HepG2 (cell line): ENCODE measurements at regions not wholly inside any gene's neighbourhood (a gene's known extent, or its start where the extent isn't known, plus 50 kb on each side); places are given as distances from the start of the nearest gene placed in this dataset.

Source experiments
- ATAC-seq: fragments of 200-7000 bp; cut with Tn5 transposase; 3 replicates; pipeline ENCODE4 v1.9.1; 2020; ENCODE audit warnings: mild to moderate bottlenecking, moderate library complexity
- BruUV-seq: library from RNA; stranded (reverse); fragments of 400-500 nt; replicated peaks from 2 replicates; lab custom pipeline; 2021; lab: Mats Ljungman, UMichigan
- CTCF ChIA-PET: fragments of 300-600 bp; formaldehyde crosslinking; extraction: SDS; loops from one replicate; lab custom pipeline; 2021; ENCODE audit warnings: low total read pairs, inconsistent platforms, low intra/inter-chr PET ratio; lab: Yijun Ruan, JAX
- POLR2A ChIA-PET: fragments of 350-600 bp; sonication (Branson Sonifier 250); formaldehyde crosslinking; loops from one replicate; lab custom pipeline; 2020; ENCODE audit warnings: antibody characterized with exemption, inconsistent platforms; lab: Yijun Ruan, JAX
- DNase-seq: peaks from one replicate; pipeline ENCODE4 v3.0.0-alpha.2; 2015; ENCODE audit warnings: low spot score
- FAIRE-seq: peaks from 3 replicates; lab custom pipeline; 2011; peaks lifted over from hg19 to GRCh38; lab: Jason Lieb, UNC
- H2AFZ ChIP-seq: one replicate; pipeline ENCODE4 v1.6.1; 2011; ENCODE audit warnings: low read length, inconsistent platforms
- H3K27ac ChIP-seq: fragments of 300-600 bp; 3 replicates; pipeline ENCODE4 v1.8.0; 2011; ENCODE audit warnings: mixed run types, mild to moderate bottlenecking, mixed read lengths, low read length, inconsistent platforms; ENCODE audit not compliant: insufficient read depth; ENCODE audit errors: extremely low read length
- H3K27me3 ChIP-seq, 2 experiments: fragments of 200-600 bp in 1 of 2; 2 replicates in 1 of 2; 3 replicates in 1 of 2; pipeline versions ENCODE4 v1.6.0 to v1.8.0; 2011; ENCODE audit warnings: low read length in 2 of 2, mild to moderate bottlenecking in 2 of 2, moderate library complexity in 2 of 2, inconsistent platforms in 1 of 2; ENCODE audit not compliant: insufficient read depth in 2 of 2, control insufficient read depth in 1 of 2
- H3K36me3 ChIP-seq, 2 experiments: fragments of 200-600 bp in 1 of 2; replicated peaks in 1 of 2; 2 replicates in 1 of 2; 3 replicates in 1 of 2; pipeline versions ENCODE4 v1.5.1 to v1.8.0; 2011; ENCODE audit warnings: low read length in 2 of 2, inconsistent platforms in 1 of 2; ENCODE audit not compliant: insufficient read depth in 2 of 2, control insufficient read depth in 1 of 2
- H3K4me1 ChIP-seq: 2 replicates; pipeline ENCODE4 v1.5.1; 2012; ENCODE audit warnings: low read length, inconsistent platforms; ENCODE audit not compliant: insufficient read depth
- H3K4me2 ChIP-seq: 2 replicates; pipeline ENCODE4 v1.6.0; 2011; ENCODE audit warnings: low read depth, low read length, inconsistent platforms
- H3K4me3 ChIP-seq, 3 experiments: fragments of 200-600 bp in 1 of 3; sonication (generic), shearing (Covaris generic) in 1 of 3; replicated peaks in 1 of 3; 2 replicates each; pipeline ENCODE4 v1.5.1; 2011 to 2016; ENCODE audit warnings: low read length in 3 of 3, inconsistent platforms in 2 of 3, low read depth in 2 of 3, mild to moderate bottlenecking in 2 of 3, control low read depth in 1 of 3, mixed read lengths in 1 of 3; ENCODE audit not compliant: insufficient read depth in 1 of 3
- H3K79me2 ChIP-seq: one replicate; pipeline ENCODE4 v1.6.1; 2011; ENCODE audit warnings: low read length, inconsistent platforms; ENCODE audit not compliant: insufficient read depth
- H3K9ac ChIP-seq: 2 replicates; pipeline ENCODE4 v1.6.0; 2011; ENCODE audit warnings: mild to moderate bottlenecking, low read depth, low read length, inconsistent platforms; ENCODE audit not compliant: insufficient read depth
- H3K9me3 ChIP-seq: 2 replicates; pipeline ENCODE4 v1.5.1; 2012; ENCODE audit warnings: mild to moderate bottlenecking, low read length
- H4K20me1 ChIP-seq: 2 replicates; pipeline ENCODE4 v1.6.0; 2011; ENCODE audit warnings: inconsistent platforms, mild to moderate bottlenecking, low read length, moderate library complexity; ENCODE audit not compliant: insufficient read depth
- CREB1 ChIP-seq, 2 experiments: fragments of 450-650 bp in 1 of 2; IDR thresholded peaks; 2 replicates each; pipeline ENCODE4 v1.6.1; 2016 to 2017; ENCODE audit warnings: control low read depth in 1 of 2, mild to moderate bottlenecking in 1 of 2, missing compliant biosample characterization in 1 of 2, missing genetic modification characterization in 1 of 2
- DR1 ChIP-seq: sonication (generic); formaldehyde crosslinking; IDR thresholded peaks from 2 replicates; pipeline ENCODE4 v1.8.0; 2021; ENCODE audit warnings: mild to moderate bottlenecking, missing genetic modification reagents, inconsistent platforms
- HES4 ChIP-seq: sonication (generic); formaldehyde crosslinking; IDR thresholded peaks from 2 replicates; pipeline ENCODE4 v1.9.0; 2021; ENCODE audit warnings: mild to moderate bottlenecking, missing genetic modification reagents, borderline replicate concordance
- HNRNPH1 ChIP-seq: fragments of 200-400 bp; formaldehyde crosslinking; optimal IDR thresholded peaks from 2 replicates; pipeline ENCODE3; 2017; ENCODE audit warnings: mild to moderate bottlenecking, low read depth, low read length
- RBFOX2 ChIP-seq: fragments of 200-400 bp; formaldehyde crosslinking; IDR thresholded peaks from 2 replicates; pipeline ENCODE4 v1.6.1; 2017; ENCODE audit warnings: low read depth, mild to moderate bottlenecking, low read length
- RELA ChIP-seq: sonication (generic); formaldehyde crosslinking; IDR thresholded peaks from 2 replicates; pipeline ENCODE4 v1.4.0; 2020; ENCODE audit warnings: missing genetic modification reagents
- TARDBP ChIP-seq: sonication (generic); formaldehyde crosslinking; IDR thresholded peaks from 2 replicates; pipeline ENCODE4 v1.8.0; 2022; ENCODE audit warnings: mild to moderate bottlenecking, missing genetic modification reagents
- ZNF451 ChIP-seq: sonication (generic); formaldehyde crosslinking; IDR thresholded peaks from 2 replicates; pipeline ENCODE4 v1.5.0; 2020; ENCODE audit warnings: mild to moderate bottlenecking, missing genetic modification reagents
- ZSCAN31 ChIP-seq: sonication (generic); formaldehyde crosslinking; IDR thresholded peaks from 2 replicates; pipeline ENCODE4 v1.5.0; 2020; ENCODE audit warnings: low read depth, mild to moderate bottlenecking, missing genetic modification reagents
- WGBS: methylation state at CpG from one replicate; pipeline ENCODE4 v1.1.6; 2017; ENCODE audit warnings: low lambda C conversion rate; 5-methylcytosine and 5-hydroxymethylcytosine counted together
- in situ Hi-C: cut with HindIII; loops from 2 replicates; pipeline ENCODE4 v1.10.0; 2017; ENCODE audit warnings: low pct_unique_long_range_greater_than_20kb; ENCODE audit not compliant: extremely low pct_ligation_motif_present
- intact Hi-C: fragments of 100-400 bp; cut with micrococcal nuclease; formaldehyde crosslinking; loops from one replicate; pipeline ENCODE4 v1.10.0; 2022; ENCODE audit not compliant: unreplicated experiment

DNA sequence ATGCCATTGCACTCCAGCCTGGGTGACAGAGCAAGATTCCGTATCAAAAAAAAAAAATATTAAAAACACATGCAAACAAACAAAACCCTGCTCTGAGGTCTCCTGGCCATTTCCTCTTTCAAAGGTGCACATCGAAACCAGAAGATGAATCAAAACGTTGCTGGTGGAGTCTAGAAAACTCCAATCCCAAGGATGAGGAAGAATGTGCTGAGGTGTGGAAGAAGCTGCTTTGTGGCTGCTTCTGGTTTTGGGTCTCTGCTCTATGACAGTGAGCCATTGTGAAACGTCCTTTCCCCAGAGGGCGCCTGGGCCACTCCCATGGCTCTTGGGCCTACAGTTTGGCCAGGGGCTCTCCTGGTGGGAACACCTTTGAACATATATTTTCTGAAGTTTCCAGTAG is 112.6 kb downstream of the IRF8 start:
- TF ChIP-seq RELA (no peak), ZNF451 (no peak), ZSCAN31 (no peak), HES4 (CRISPR knock-in tag) (no peak), HNRNPH1 (no peak), TARDBP (no peak), DR1 (CRISPR knock-in tag) (no peak)
- in situ Hi-C loops (no loop called here), intact Hi-C loops (no loop called here)
- Histone ChIP-seq H3K27ac (no peak overlapping the region), H4K20me1 (no peaks in the 10 kb centered on the region; the same call in 1 of the 2 replicates), H3K79me2 (no peaks in the 10 kb centered on the region), H3K27me3 (peaks cover 0 to 9% of the 10 kb centered on the region in 2 experiments; a peak in 2 of 5 replicates), H3K9ac (no peak overlapping the region), H3K4me1 (no peaks in the 10 kb centered on the region), H3K36me3 (no peaks in the 10 kb centered on the region), H3K4me2 (no peak overlapping the region), H3K9me3 (no peaks in the 10 kb centered on the region), H3K4me3 (no peak overlapping the region), H2AFZ (no peak overlapping the region)
- 18% methylated on average over 5 of the region's 5 CpGs for WGBS
- POLR2A ChIA-PET = no interaction called here
- no peak for FAIRE-seq
- no peak for DNase-seq
- BruUV-seq = no TSS peak
- no peak for ATAC-seq
- CTCF ChIA-PET = no interaction called here

GRCh38 chr16:86012221-86012620 is 113.3 kb downstream of the IRF8 start:
- Histone ChIP-seq H4K20me1 (no peaks in the 10 kb centered on the region; the same call in 1 of the 2 replicates), H3K4me1 (no peaks in the 10 kb centered on the region), H3K4me2 (no peak overlapping the region), H3K79me2 (no peaks in the 10 kb centered on the region), H3K9ac (no peak overlapping the region), H3K27ac (no peak overlapping the region), H2AFZ (no peak overlapping the region), H3K36me3 (no peaks in the 10 kb centered on the region), H3K9me3 (no peaks in the 10 kb centered on the region), H3K27me3 (peaks cover 0 to 9% of the 10 kb centered on the region in 2 experiments; a peak in 2 of 5 replicates), H3K4me3 (no peak overlapping the region)
- TF ChIP-seq RBFOX2 (no peak), CREB1 (IDR thresholded peaks at IDR 0.05) (peak; percentile 43; the same call in 1 of the 2 replicates), CREB1 (CRISPR knock-in tag; IDR thresholded peaks at IDR 0.05) (no peak)
- CTCF ChIA-PET = no interaction called here
- 54% methylated on average over 5 of the region's 5 CpGs for WGBS
- POLR2A ChIA-PET = no interaction called here
- FAIRE-seq (no peak), DNase-seq (no peak), ATAC-seq (no peak)
- no TSS peak for BruUV-seq
- intact Hi-C loops = no loop called here
- in situ Hi-C loops = no loop called here
